ENCODE measurements at regions not wholly inside any gene's neighbourhood (a gene's known extent, or its start where the extent isn't known, plus 50 kb on each side); places are given as distances from the start of the nearest gene placed in this dataset.
"Not testable (repeated sequence)": the region's sequence is repeated elsewhere in the genome, so short reads cannot be mapped to it uniquely, and the experiment has no call there.

DNA sequence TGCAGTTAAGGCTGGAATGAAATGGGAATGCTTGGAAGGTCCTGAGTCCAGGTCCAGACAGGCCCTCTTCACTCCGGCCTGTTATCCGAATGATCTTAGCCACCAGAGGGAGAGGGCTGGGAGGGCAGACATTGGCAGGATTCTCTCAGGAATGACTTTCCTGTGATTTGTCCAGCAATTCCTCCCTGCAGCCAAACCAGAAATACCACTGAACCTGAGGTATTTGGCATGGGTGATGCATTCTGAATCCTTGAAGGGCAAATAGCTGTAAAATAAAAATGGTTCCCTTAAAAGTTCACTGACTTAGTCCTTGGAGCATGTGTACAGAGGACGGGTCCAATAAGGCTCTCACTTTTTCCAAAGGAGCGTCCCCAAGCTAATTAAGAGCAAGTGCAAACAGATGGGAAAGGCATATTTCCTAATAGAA lies 77.5 kb upstream of the HABP2 start:
- DNase-seq: no peak

DNA sequence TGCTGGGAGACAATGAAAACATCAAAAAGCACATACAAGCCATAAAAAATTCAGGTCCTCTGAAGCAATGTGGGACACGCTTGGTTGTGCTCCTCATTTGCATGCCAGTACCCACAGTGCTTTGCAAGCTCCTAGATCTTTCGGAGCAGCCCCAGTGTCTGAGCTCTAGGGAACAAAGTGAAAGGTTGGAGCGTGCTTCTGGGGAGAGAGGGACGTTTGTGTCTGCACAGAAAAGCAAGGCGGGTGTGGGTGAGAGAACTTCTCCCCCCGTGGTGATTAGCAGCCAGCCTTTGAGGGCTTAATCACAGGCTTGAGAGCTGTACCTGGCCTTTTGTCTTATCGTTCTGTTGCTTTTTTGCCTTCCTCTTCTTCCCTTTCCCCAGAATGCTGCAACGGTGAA lies 76.7 kb upstream of the HABP2 start:
- DNase-seq: no peak

DNA sequence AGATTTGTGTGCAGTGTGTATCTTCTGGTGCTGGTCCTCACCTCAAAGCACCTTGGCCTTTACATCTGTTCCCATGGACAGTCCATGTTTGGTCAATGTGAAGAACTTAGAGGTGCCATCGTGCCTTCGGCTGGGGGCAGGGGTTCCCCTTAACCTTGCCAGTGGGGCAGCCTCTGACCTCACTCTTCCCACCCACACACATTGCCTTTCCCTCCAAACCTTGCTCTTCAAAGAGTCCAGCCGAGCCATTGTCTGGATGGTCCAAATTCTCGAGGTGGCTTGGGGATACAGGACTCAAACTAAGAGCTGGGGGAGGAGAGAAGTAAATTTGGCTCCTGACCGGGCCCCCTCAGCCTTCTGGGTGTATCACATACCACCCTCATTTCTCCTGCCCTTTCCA lies 76.2 kb upstream of the HABP2 start:
- no peak for DNase-seq

DNA sequence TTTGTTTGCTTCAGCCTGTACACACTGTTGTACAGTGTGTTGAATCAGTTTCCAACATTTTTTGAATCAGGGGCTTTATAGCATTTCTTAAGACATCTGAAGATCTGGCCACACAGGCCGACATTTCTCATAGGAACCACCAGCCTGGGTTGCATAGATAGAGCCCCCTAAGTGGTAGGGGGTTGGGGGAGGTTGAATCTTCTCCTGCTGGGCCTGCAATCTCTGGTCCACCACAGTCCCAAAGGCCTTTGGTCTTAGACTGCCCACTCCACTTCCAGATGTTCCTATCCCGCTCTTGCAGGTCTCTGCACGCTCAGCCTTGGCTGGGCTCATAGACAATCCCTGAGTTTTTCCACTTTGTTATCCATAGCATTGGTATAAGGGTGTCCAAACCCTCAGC lies 75.4 kb upstream of the HABP2 start:
- no peak for DNase-seq

DNA sequence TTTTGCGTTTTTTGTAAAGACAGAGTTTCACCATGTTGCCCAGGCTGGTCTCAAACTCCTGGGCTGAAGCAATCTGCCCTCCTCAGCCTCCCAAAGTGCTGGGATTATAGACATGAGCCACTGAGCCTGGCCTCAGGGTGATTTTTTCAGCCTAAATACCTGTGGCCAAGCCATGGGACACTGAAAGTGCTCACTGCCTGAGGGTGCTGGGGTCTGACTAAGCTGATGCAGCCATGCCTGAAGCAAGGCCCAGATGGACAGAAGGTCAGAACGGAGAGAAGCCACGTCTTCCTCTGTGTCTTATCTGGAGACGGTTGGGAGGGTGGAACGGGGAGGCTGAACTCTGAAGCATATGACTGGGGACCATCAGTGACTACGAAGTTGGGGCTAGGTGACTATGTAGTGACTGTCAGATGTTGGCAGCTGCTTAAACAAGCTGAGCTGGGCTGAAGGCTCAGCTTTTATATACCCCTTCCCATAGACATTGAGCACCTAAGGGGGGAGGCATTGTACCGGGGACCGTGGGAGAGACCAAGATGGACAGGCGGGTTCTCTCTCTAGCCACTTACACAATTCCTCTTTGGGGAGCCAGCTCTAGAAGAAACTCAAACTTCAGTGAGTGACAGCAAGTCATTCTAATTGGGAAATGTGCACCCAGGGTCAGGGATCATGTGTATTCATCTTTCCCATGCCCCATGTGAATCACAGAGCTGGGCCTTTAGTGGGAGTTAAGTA lies 73.3 kb upstream of the HABP2 start:
- no peak for DNase-seq

DNA sequence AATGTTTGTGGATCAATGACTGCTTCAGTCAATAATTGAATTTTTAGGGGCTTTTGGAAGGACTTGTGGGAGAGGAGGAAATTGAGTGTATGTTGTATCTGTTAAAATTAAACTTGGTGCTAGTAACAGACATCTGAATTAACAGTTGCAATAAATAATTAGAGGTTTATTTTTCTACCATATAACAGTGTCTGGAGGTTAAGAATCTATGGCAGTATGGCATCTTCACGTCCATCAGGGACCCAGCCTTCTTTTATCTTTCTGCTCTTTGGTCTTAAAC lies 72.8 kb upstream of the HABP2 start:
- DNase-seq: no peak

DNA sequence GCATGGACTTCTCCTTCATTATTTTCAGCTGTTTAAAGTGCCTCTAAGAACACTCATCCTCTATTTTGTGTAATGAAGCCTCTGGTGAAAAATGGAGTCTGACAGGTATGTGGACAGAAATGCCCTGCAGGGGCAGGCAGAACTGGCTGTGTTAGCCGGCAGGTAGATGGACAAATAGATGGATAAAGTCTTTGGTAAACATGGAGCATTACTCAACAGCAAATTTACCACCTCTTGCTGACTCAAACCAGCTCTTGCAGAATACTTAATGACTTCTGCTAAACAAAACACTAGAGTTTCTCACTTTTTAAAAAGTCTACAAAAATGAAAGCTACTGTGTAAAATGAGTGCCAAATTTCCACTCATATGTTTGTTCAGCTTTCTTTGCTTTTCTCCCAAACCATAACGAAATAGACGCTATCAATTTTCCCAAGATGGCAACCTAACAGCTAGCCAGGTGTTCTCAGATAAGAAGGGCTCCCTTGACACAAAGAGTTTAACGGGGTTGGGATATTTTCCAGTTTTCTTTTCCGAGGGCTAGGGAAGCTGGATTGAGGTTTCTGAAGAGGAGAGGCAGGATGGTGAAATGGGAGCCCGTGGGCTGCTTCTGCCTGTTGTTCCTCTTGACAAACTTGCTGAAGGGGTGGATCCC lies 71.9 kb upstream of the HABP2 start:
- DNase-seq: no peak

DNA sequence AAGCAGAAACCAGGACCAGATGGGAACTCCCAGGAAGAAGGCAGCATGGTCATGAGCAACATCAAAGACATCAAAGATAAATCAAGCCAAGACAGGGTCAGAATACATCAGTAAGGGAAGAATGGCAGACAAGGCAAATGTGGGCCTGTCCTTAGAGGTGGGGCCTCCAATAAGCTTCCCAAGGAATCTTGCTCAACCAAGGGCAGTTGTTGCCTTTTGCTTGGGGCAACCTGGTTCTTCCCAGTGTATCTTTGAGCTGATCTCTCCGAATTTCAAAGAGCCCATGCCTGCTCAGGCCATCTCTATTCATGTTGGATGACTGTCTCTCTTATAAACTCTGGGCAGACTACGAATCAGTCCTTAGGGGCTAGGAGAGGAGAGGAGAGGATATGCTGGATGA lies 68.4 kb upstream of the HABP2 start:
- DNase-seq: no peak

DNA sequence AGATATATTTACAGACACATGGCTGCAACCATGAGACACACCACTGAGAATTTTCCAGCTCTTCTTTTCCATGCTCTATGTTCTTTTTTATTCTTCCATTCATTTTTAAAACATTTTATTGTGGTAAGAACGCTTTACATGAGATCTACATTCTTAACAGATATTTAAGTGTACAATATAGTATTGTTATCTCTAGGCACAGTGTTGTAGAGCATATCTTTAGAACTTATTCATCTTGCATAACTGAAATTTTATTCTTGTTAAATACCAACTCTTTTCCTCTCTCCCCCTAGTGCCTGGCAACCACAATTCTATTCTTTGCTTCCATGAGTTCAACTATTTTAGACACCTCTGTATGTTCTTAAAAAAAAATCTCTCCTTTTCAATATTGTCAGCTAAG lies 67.1 kb upstream of the HABP2 start:
- DNase-seq: no peak

DNA sequence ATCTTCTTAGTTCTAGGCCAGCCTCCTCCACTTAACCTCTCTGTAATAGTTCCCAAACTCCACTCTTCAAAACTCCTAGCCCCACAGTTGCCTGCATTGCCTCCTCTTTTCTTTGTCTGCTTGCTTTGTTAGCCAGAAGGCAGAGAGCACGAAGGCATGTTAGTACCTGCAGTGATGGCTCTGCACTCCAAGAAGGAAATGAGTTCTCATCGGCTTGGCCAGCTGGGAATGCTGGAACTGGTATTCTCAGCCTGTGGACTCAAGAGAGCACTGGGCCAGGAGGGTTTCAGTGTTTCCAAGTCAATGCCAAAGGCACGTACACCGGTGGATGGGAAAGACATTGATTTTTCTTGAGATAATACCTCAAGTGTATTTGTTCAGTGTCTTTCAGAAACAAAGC lies 66.3 kb upstream of the HABP2 start:
- no peak for DNase-seq

DNA sequence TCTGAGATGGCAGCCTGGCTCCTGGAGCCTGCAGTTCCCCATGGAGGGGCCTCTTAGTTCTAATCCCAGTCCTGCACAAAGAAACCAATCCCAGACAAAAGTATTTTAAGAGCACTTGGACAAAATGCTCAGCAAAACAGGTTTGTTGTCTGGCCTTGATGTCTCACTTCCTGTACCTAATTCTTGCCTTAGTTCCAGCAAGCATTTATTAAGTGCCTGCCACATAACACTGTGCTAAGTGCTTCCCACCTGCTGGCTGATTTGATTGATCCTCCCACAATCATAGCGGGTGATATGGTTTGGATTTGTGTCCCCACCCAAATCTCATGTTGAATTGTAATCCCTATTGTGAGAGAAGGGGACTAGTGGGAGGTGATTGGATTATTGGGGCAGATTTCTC lies 65.7 kb upstream of the HABP2 start:
- DNase-seq: no peak

DNA sequence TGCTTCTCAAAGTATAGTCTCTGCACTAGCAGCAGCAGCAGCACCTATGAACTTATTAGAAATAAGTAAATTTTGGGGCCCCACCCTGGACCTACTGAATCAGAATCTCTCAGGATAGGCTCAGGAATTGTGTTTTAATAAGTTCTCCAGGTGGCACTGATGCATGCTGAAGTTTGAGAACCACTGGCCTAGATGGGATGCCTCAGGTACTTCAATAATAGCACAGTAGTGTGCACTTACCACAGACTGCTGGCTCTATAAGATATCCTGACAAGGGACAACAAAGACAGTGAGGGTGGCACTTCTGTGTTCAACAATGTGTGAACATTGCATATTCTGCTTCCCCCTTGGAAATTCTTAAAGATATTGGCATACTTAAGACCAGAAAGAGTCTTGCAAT lies 64.7 kb upstream of the HABP2 start:
- DNase-seq: no peak

DNA sequence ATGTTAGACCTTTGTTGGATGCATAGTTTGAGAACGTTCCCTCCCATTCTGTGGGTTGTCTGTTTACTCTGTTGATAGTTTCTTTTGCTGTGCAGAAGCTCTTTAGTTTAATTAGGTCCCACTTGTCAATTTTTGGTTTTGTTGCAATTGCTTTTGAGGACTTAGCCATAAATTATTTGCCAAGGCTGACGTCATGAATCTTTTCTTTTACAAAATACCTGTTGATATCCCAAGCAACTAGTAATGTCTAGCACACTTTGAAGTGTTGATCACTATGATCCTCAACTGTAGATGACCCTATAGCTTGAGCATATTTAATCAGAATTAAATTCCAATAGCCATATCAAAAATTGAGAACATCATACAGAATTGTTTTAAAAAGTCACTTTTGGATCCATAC lies 63.3 kb upstream of the HABP2 start:
- DNase-seq: not testable (repeated sequence)

DNA sequence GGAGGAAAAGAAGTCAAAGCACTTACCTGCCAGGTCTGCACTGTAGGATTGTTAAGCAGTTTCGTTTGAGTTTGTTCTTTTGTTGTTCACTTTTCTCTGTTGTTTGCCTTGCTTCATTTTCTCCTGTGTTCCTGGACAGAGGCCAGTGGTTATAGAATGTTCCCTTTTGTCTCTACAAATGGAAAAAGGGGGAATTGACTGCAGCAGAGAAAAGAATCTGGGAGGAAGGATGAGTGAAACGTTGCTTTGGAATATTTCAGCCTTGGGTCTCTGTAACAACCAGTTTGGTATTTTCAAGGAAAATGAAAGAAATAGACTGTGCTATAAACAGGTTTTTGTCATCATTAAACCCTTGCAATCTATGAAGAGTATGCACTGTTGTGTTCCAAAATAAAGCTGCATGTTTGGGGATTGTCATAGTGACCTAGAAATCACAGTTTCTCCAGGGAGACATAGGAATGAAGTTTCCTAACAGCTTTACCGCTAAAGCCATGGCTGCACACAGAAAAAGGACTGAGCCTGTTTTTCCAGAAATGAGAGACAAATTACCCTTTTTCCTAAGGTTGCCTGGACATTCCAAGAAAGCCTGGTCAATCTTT lies 60.8 kb upstream of the HABP2 start:
- no peak for DNase-seq

DNA sequence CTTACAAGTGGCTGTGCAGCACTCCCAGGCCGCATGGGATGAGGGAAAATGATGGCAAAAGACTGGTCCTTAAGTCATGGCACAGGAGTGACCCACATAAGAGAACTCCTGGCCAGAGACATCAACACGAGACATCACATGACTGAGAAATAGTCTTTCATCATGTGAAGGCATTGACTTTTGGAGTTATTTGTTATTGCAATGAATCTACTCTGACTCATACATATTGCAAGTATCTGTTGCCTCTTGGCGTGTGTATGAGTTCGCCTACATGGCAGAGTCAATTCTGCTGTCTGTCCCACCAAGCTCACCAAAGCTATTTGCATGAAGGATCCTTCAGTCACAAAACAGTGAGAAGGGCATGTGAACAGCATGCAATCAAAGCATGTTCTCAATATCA lies 59.7 kb upstream of the HABP2 start:
- DNase-seq: no peak

DNA sequence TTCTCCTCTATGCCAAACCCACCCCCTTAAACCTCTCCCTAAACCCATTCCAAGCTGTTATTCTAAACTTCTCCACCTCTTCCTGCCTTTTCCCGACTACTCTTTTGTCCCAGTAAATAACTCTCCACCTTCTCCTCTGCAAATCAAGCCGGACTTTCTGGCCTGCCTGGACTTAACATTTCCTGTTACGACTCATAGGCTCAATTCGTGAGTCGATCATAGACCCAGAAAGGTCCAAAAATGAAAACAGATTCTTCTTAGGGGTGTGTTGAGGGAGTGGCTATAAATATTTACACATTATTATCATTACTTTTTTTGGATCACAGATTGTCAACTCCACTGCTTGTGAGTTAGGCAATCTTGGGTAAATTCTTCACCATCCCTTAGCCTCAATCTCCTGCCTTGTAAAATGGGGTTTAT lies 59.0 kb upstream of the HABP2 start:
- DNase-seq: no peak

DNA sequence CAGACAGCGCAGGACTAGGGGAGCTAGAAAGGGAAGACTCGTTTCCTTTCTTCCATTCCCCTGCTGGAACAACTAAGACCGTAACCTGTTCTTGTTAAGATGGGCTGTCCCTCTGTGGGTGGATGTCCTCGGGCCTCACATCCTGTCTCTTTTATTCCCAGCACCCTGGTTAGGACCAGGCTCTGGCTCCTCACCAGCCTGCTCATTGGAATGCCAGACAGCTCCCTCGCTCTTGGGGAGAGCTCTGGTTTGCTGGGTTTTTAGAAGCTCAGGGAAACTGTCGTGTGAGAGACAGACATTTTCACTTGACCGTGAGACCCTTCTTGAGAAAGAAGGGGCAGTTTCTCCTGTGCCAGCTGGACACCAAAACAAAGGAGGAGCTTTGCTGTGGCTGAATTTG lies 58.1 kb upstream of the HABP2 start:
- DNase-seq: no peak

DNA sequence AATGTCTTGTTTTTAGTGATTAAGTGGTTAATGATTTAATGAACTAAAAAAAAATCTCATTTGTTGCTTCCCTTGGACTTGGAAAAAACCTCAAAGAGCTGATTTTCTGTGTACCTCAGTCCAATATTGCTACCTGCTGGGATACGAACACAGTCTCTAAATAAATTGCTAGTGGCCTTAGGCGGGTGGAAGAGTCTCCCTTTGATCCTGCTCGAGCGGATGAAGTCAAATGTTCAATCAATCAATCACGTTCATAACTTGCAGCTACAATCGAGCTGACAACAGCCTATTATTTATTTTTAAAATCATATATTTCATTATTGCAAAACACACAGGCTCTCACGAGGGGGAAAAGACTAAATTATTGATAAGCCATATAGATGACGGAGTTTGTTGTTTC lies 57.3 kb upstream of the HABP2 start:
- no peak for DNase-seq

DNA sequence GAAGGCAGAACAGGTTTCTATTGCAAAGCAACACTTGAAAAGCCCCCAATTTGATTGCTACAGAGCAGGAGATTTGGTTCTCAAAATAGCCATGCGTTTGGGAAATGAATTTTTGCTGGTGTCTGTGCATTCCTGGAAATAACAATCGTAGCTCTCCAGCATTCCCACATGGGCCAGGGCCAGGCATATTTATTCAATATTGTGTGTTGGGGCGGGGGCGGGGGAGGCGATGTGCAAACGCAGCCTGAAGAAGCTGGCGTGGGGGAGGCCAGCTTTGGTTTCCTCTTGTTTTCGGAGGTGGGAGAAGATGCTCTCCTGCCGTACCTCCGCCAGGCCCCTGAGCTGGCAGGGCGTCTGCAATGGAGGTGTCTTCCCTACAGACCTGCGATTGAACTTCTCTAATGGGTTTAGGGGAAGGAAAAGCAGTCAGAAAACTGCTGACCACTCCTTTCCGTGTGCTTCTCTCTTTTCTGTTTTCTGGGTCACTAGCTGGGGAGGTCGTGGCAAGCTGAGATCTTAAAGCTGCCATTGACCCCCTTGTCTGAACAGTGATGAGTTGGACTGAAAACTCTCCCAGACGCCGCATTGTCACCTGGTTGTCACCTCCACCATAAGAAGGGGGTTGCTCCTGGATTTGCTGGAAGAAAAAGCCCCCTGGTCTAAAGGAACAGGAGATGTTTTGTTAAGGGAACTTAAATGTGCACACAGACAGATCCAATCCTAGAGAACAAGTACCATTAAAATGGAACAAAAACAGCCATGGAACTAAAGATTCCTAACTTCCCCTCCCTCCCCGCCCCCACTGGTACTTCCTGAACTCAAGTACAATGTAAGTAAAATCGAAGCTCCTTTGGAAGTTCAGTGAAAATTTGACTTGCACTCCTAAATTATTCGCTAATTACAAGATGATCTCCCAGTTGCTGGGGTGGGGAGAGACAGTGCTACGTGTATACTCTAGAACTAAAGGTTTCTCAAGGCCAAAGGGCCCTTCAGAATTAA lies 56.4 kb upstream of the HABP2 start:
- no peak for DNase-seq

DNA sequence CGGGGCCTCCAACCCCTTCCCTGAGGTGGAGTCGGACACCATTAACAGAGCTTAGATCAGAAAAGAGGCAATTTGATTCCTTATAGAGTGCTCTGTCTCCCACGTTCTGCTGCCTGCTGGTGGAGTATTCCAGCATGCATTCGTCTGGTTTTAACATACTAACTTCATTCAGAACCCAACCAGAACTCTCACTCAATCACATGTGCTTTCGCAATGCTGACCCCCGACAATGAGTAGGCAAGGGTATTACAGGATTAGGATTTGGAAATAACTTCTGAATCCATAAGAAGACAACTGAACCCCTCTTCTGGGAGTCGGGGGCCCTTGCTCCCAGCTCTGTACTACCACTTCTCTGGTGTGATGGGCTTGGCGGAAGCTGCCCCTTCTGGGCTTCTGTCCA lies 55.7 kb upstream of the HABP2 start:
- DNase-seq: no peak

DNA sequence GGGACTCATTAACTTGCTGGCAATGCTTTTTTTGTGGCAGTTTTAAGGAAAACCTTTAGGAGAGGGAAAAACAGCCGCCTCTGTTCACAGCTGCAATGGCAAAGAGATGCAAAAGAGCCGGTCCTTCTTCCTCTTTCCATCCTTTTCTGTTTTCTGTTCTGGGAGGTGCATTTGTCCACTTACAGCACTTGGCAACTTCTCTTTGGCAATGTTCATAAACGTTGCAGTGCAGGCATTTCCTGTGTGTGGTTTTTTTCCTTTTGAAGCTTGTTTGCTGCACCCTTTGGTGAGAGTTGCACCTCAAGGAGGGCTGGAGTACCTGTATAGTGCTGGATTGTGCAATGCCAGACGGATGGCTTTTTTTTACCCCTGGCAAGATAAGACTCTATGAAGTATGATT lies 53.9 kb upstream of the HABP2 start:
- no peak for DNase-seq

DNA sequence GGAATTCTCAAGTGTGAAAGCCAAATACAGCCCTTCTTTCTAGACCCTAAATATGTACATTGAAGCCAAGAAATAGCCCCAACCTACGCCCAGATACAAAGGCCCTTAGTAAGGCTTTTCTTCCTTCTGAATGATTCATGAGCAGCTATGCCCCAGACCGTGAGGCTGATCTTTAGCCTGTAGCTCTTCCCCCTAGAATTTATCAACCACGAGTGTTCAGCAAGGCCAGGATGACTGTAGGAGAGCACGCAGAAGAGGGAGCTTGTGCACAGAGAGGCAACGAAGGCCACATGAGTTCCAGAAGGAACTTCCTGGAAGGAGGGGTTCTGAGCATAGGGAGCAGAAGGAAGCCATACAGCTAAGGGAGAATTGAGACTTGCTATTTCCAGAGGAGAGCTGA lies 53.0 kb upstream of the HABP2 start:
- DNase-seq: no peak

DNA sequence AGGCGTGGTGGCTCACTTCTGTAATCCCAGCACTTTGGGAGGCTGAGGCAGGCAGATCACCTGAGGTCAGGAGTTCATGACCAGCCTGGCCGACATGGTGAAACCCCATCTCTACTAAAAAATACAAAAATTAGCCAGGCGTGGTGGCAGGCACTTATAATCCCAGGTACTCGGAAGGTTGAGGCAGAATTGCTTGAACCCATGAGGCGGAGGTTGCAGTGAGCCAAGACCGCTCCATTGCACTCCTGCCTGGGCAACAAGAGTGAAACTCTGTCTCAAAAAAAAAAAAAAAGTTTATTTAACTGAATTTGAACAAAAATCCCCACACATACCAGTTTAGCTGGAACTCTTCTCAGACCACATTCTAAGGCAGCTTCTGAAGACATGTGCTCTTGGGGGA lies 51.8 kb upstream of the HABP2 start:
- DNase-seq: not testable (repeated sequence)
